Upper lobe of left lung (tissue), 6 donors: ENCODE measurements at regions not wholly inside any gene's neighbourhood (a gene's known extent, or its start where the extent isn't known, plus 50 kb on each side); places are given as distances from the start of the nearest gene placed in this dataset.

Experiments used
- ATAC-seq, 2 donors: fragments of 200-7000 bp; cut with Tn5 transposase; one replicate each; pipeline ENCODE4 v1.9.1; 2022; ENCODE audit warnings: mild to moderate bottlenecking in 2 of 2, moderate library complexity in 2 of 2; ENCODE audit not compliant: low FRiP score in 2 of 2
- DNase-seq, 2 donors: peaks; one replicate each; pipeline ENCODE4 v3.0.0-alpha.2; 2019 to 2020
- H3K27ac ChIP-seq, 4 donors: fragments of 200-600 bp; sonication (generic); one replicate each; pipeline ENCODE4 v1.5.1; 2016 to 2019
- H3K27me3 ChIP-seq, 4 donors: fragments of 200-600 bp; sonication (generic); one replicate each; pipeline ENCODE4 v1.5.1; 2017 to 2019
- H3K36me3 ChIP-seq, 4 donors: fragments of 200-600 bp; sonication (generic); one replicate each; pipeline ENCODE4 v1.5.1; 2016 to 2019
- H3K4me1 ChIP-seq, 4 donors: fragments of 200-600 bp; sonication (generic); one replicate each; pipeline ENCODE4 v1.5.1; 2018 to 2019
- H3K4me3 ChIP-seq, 4 donors: fragments of 200-600 bp; sonication (generic); one replicate each; pipeline ENCODE4 v1.5.1; 2017 to 2019; ENCODE audit warnings: mild to moderate bottlenecking in 2 of 4, moderate library complexity in 1 of 4
- H3K9me3 ChIP-seq, 4 donors: fragments of 200-600 bp; sonication (generic); one replicate each; pipeline ENCODE4 v1.5.1; 2018 to 2019
- EP300 ChIP-seq, 4 donors: sonication (generic); formaldehyde crosslinking; IDR thresholded peaks; one replicate each; pipeline ENCODE4 v1.5.1; 2017; ENCODE audit warnings: antibody characterized with exemption in 4 of 4, control low read depth in 2 of 4
- POLR2A ChIP-seq, 4 donors: fragments of 450-650 bp; IDR thresholded peaks; one replicate each; pipeline ENCODE4 v1.5.1; 2016 to 2017; ENCODE audit warnings: antibody characterized with exemption in 4 of 4, mild to moderate bottlenecking in 2 of 4
- POLR2AphosphoS5 ChIP-seq, 2 donors: sonication (generic); formaldehyde crosslinking; IDR thresholded peaks; one replicate each; pipeline ENCODE4 v1.5.1; 2017; ENCODE audit warnings: antibody characterized with exemption in 2 of 2
- WGBS, 2 donors: methylation state at CpG; one replicate each; pipeline ENCODE4 v1.1.5; 2017 to 2018; 5-methylcytosine and 5-hydroxymethylcytosine counted together
- small RNA-seq, 4 donors: library from RNA; depleted of rRNA; stranded (forward); fragments of <200 nt; gene quantifications; one replicate each; pipeline ENCODE3, GENCODE V24; 2016
- TF ChIP-seq, protein P1 (sequence below), 6 experiments: fragments of 450-650 bp in 4 of 6; fragments of 200-600 bp in 2 of 6; sonication (generic) in 2 of 6; IDR thresholded peaks; one replicate each; pipeline ENCODE4 v1.5.1; 2016 to 2019; ENCODE audit warnings: antibody characterized with exemption in 6 of 6
- donor health status: DM: no; HTN: no; CAD: no; lungs with moderate emphysema.
- donor health status: DM: no; HTN: yes; CAD: no; lungs with severe emphysema.

DNA sequence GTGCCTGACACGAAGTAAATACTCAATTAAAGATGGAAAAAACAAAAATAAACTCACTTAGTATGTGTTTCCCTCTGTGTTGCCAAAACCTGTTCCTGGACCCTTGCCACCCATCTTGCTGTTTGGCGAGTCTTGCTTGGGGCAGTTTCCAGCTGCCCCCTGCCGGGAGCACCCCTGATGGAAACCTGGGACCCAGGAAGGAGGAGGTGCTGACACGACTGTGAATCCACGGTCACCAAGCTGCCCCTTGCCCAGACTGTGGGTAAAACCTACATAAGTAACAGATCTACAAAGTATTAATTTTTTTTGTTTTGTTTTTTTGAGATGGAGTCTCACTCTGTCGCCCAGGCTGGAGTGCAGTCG is 50.1 kb upstream of the SIAH1 start:
- H3K27me3 ChIP-seq: no peaks in the 10 kb centered on the region
- peaks cover 5 to 24% (median 7%) of the 10 kb centered on the region in 4 donors for H3K4me1 ChIP-seq
- no peak overlapping the region for H3K27ac ChIP-seq
- no peak for TF ChIP-seq POLR2AphosphoS5 (IDR thresholded peaks at IDR 0.05)
- TF ChIP-seq EP300 (IDR thresholded peaks at IDR 0.05): no peak
- TF ChIP-seq POLR2A (IDR thresholded peaks at IDR 0.05): no peak
- TF ChIP-seq, protein P1, sequence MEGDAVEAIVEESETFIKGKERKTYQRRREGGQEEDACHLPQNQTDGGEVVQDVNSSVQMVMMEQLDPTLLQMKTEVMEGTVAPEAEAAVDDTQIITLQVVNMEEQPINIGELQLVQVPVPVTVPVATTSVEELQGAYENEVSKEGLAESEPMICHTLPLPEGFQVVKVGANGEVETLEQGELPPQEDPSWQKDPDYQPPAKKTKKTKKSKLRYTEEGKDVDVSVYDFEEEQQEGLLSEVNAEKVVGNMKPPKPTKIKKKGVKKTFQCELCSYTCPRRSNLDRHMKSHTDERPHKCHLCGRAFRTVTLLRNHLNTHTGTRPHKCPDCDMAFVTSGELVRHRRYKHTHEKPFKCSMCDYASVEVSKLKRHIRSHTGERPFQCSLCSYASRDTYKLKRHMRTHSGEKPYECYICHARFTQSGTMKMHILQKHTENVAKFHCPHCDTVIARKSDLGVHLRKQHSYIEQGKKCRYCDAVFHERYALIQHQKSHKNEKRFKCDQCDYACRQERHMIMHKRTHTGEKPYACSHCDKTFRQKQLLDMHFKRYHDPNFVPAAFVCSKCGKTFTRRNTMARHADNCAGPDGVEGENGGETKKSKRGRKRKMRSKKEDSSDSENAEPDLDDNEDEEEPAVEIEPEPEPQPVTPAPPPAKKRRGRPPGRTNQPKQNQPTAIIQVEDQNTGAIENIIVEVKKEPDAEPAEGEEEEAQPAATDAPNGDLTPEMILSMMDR (IDR thresholded peaks at IDR 0.05): no peak
- H3K9me3 ChIP-seq: no peaks in the 10 kb centered on the region
- DNase-seq (no peak), ATAC-seq (no peak)
- WGBS, 2 donors: 81% methylated on average over 7 of the region's 7 CpGs
- no peaks in the 10 kb centered on the region for H3K36me3 ChIP-seq
- no peak overlapping the region for H3K4me3 ChIP-seq

Small RNA genes in the stretch of these regions (small RNA-seq; reads per million reads assigned to genes)
- gene AC026470.1: 0 reads per million in 4 donors
